CD4-positive, alpha-beta T cell treated with Interleukin-10 for 1 hour (primary cell): ENCODE measurements at regions not wholly inside any gene's neighbourhood (a gene's known extent, or its start where the extent isn't known, plus 50 kb on each side); places are given as distances from the start of the nearest gene placed in this dataset.

Experiments used
- DNase-seq: peaks from one replicate; pipeline ENCODE4 v3.0.0-alpha.2; 2020

GRCh38 chr3:153673853-153674252 is 447.3 kb upstream of the ARHGEF26 start:
- no peak for DNase-seq

GRCh38 chr3:153679714-153680113 is 441.5 kb upstream of the ARHGEF26 start:
- DNase-seq, result no peak

GRCh38 chr3:153680526-153680925 is 440.7 kb upstream of the ARHGEF26 start:
- DNase-seq, result no peak

- DNase-seq, result no peak
Measured at GRCh38 chr3:153681057-153681456, 440.1 kb upstream of the ARHGEF26 start.

GRCh38 chr3:153688301-153689120 is 432.7 kb upstream of the ARHGEF26 start:
- no peak for DNase-seq

GRCh38 chr3:153693207-153693606 is 428.0 kb upstream of the ARHGEF26 start:
- no peak for DNase-seq

- no peak for DNase-seq
Measured at GRCh38 chr3:153702106-153702505, 419.1 kb upstream of the ARHGEF26 start.

- no peak for DNase-seq
Measured at GRCh38 chr3:153704115-153704514, 417.1 kb upstream of the ARHGEF26 start.

GRCh38 chr3:153706706-153707105 is 414.5 kb upstream of the ARHGEF26 start:
- no peak for DNase-seq

- no peak for DNase-seq
Measured at GRCh38 chr3:153714016-153714415, 407.2 kb upstream of the ARHGEF26 start.

- DNase-seq, result no peak
Measured at GRCh38 chr3:153714588-153715290, 406.5 kb upstream of the ARHGEF26 start.

GRCh38 chr3:153722157-153722556 is 399.0 kb upstream of the ARHGEF26 start:
- DNase-seq, result no peak

- no peak for DNase-seq
Measured at GRCh38 chr3:153731071-153731470, 390.1 kb upstream of the ARHGEF26 start.

GRCh38 chr3:153734777-153735551 is 386.2 kb upstream of the ARHGEF26 start:
- no peak for DNase-seq

- no peak for DNase-seq
Measured at GRCh38 chr3:153740109-153740508, 381.1 kb upstream of the ARHGEF26 start.

- no peak for DNase-seq
Measured at GRCh38 chr3:153744889-153745288, 376.3 kb upstream of the ARHGEF26 start.

- no peak for DNase-seq
Measured at GRCh38 chr3:153746211-153746610, 375.0 kb upstream of the ARHGEF26 start.

- DNase-seq, result no peak
Measured at GRCh38 chr3:153749070-153749610, 372.1 kb upstream of the ARHGEF26 start.

GRCh38 chr3:153752405-153753027 is 368.7 kb upstream of the ARHGEF26 start:
- no peak for DNase-seq

- DNase-seq, result no peak
Measured at GRCh38 chr3:153753035-153753434, 368.2 kb upstream of the ARHGEF26 start.

- no peak for DNase-seq
Measured at GRCh38 chr3:153756816-153757215, 364.4 kb upstream of the ARHGEF26 start.

- DNase-seq, result no peak
Measured at GRCh38 chr3:153757839-153758238, 363.4 kb upstream of the ARHGEF26 start.

GRCh38 chr3:153760948-153761347 is 360.2 kb upstream of the ARHGEF26 start:
- DNase-seq, result no peak
